K562 (cell line): ENCODE measurements at regions not wholly inside any gene's neighbourhood (a gene's known extent, or its start where the extent isn't known, plus 50 kb on each side); places are given as distances from the start of the nearest gene placed in this dataset.

ENCODE experiments used
- ATAC-seq: fragments of 200-7000 bp; cut with Tn5 transposase; 3 replicates; pipeline ENCODE4 v1.9.1; 2020; ENCODE audit warnings: moderate library complexity
- BruUV-seq: library from RNA; stranded (reverse); fragments of 400-500 nt; replicated peaks from 2 replicates; lab custom pipeline; 2021; lab: Mats Ljungman, UMichigan
- CTCF ChIA-PET: fragments of 300-600 bp; formaldehyde crosslinking; extraction: SDS; loops from one replicate; lab custom pipeline; 2021; ENCODE audit warnings: low intra/inter-chr PET ratio; lab: Yijun Ruan, JAX
- POLR2A ChIA-PET: fragments of 300-600, 350-650 bp; sonication (Branson Sonifier 250); formaldehyde crosslinking; extraction: SDS; loops from one replicate; lab custom pipeline; 2021; ENCODE audit warnings: antibody characterized with exemption, inconsistent platforms; lab: Yijun Ruan, JAX
- DNase-seq, 4 experiments: peaks; one replicate each; pipeline versions ENCODE4 v3.0.0 to v3.0.0-alpha.2; 2011 to 2018; ENCODE audit warnings: low spot score in 3 of 4, mixed read lengths in 3 of 4; ENCODE audit errors: extremely low read depth in 1 of 4
- FAIRE-seq: peaks from 2 replicates; lab custom pipeline; 2011; peaks lifted over from hg19 to GRCh38; lab: Jason Lieb, UNC
- H2AFZ ChIP-seq: 2 replicates; pipeline ENCODE4 v1.6.0; 2011; ENCODE audit warnings: low read depth, low read length, control low read depth, inconsistent platforms
- H3K27ac ChIP-seq: fragments of 200-600 bp; 3 replicates; pipeline ENCODE4 v1.8.0; 2011; ENCODE audit warnings: low read depth, mild to moderate bottlenecking, control low read depth, inconsistent platforms, low read length, moderate library complexity, mixed read lengths; ENCODE audit errors: extremely low read depth
- H3K27me3 ChIP-seq, 2 experiments: fragments of 300-600 bp in 1 of 2; 2 replicates in 1 of 2; 3 replicates in 1 of 2; pipeline versions ENCODE4 v1.6.0 to v1.8.0; 2011; ENCODE audit warnings: inconsistent platforms in 2 of 2, low read length in 2 of 2, mild to moderate bottlenecking in 1 of 2, mixed read lengths in 1 of 2, moderate library complexity in 1 of 2; ENCODE audit not compliant: control insufficient read depth in 2 of 2, insufficient read depth in 2 of 2
- H3K36me3 ChIP-seq: fragments of 300-600 bp; 3 replicates; pipeline ENCODE4 v1.8.0; 2011; ENCODE audit warnings: mild to moderate bottlenecking, low read length, inconsistent platforms; ENCODE audit not compliant: control insufficient read depth, insufficient read depth
- H3K4me1 ChIP-seq, 2 experiments: fragments of 200-600 bp in 1 of 2; replicated peaks in 1 of 2; 2 replicates in 1 of 2; 3 replicates in 1 of 2; pipeline versions ENCODE4 v1.5.1 to v1.8.0; 2011; ENCODE audit warnings: inconsistent platforms in 2 of 2, low read length in 2 of 2, mild to moderate bottlenecking in 1 of 2, mixed read lengths in 1 of 2, moderate library complexity in 1 of 2; ENCODE audit not compliant: control insufficient read depth in 2 of 2, insufficient read depth in 2 of 2
- H3K4me2 ChIP-seq: 2 replicates; pipeline ENCODE4 v1.6.1; 2011; ENCODE audit warnings: low read length, control low read depth, inconsistent platforms, mixed read lengths; ENCODE audit not compliant: insufficient read depth
- H3K4me3 ChIP-seq: fragments of 200-600 bp; sonication (generic), shearing (Covaris generic); 2 replicates; pipeline ENCODE4 v1.5.1; 2016; ENCODE audit warnings: control low read depth, inconsistent platforms
- H3K79me2 ChIP-seq: fragments of 200-600 bp; 3 replicates; pipeline ENCODE4 v1.8.0; 2011; ENCODE audit warnings: low read length, inconsistent platforms; ENCODE audit not compliant: control insufficient read depth, insufficient read depth
- H3K9ac ChIP-seq, 2 experiments: 2 replicates each; pipeline versions ENCODE4 v1.6.0 to v1.6.1; 2011; ENCODE audit warnings: low read depth in 2 of 2, low read length in 2 of 2, control low read depth in 1 of 2, inconsistent platforms in 1 of 2, mild to moderate bottlenecking in 1 of 2, mixed read lengths in 1 of 2; ENCODE audit not compliant: insufficient read depth in 1 of 2
- H3K9me1 ChIP-seq: one replicate; pipeline ENCODE4 v1.6.0; 2011; ENCODE audit warnings: inconsistent platforms, mild to moderate bottlenecking, low read length, moderate library complexity; ENCODE audit not compliant: control insufficient read depth, insufficient read depth
- H3K9me3 ChIP-seq: replicated peaks from 2 replicates; pipeline ENCODE4 v1.5.1; 2011; ENCODE audit warnings: low read depth, low read length, inconsistent platforms; ENCODE audit not compliant: control insufficient read depth, insufficient read depth
- H4K20me1 ChIP-seq: replicated peaks from 2 replicates; pipeline ENCODE4 v1.6.1; 2011; ENCODE audit warnings: low read length, inconsistent platforms, mixed read lengths; ENCODE audit not compliant: control insufficient read depth, insufficient read depth
- BRD4 ChIP-seq: fragments of 200-600 bp; sonication (generic); IDR thresholded peaks from 2 replicates; pipeline ENCODE4 v1.6.1; 2017; ENCODE audit warnings: inconsistent platforms
- POLR2B ChIP-seq: fragments of 450-650 bp; IDR thresholded peaks from 2 replicates; pipeline ENCODE4 v1.6.1; 2018; ENCODE audit warnings: low read depth; ENCODE audit not compliant: partially characterized antibody
- RFX5 ChIP-seq: IDR thresholded peaks from 2 replicates; pipeline ENCODE4 v1.6.1; 2011; ENCODE audit warnings: low read depth, mild to moderate bottlenecking, improper control_type of control experiment, low read length
- STAT6 ChIP-seq: sonication (generic); formaldehyde crosslinking; IDR thresholded peaks from 2 replicates; pipeline ENCODE4 v1.8.1; 2023; ENCODE audit warnings: mild to moderate bottlenecking, missing genetic modification reagents
- TAL1 ChIP-seq: fragments of 450-650 bp; IDR thresholded peaks from 2 replicates; pipeline ENCODE4 v1.6.1; 2016; ENCODE audit warnings: mild to moderate bottlenecking
- WHSC1 ChIP-seq: IDR thresholded peaks from one replicate; pipeline ENCODE4 v1.6.1; 2012; ENCODE audit warnings: low read length, control low read depth, inconsistent platforms
- ZFPM2 ChIP-seq: fragments of 250-450 bp; sonication (Bioruptor Pico); IDR thresholded peaks from 2 replicates; pipeline ENCODE4 v1.5.1; 2022; ENCODE audit warnings: mild to moderate bottlenecking
- ZFX ChIP-seq: sonication (generic); formaldehyde crosslinking; IDR thresholded peaks from 2 replicates; pipeline ENCODE4 v1.8.0; 2022; ENCODE audit warnings: mild to moderate bottlenecking, missing genetic modification reagents, moderate library complexity
- WGBS: fragments of 100-300 bp; shearing (Covaris generic); methylation state at CpG from one replicate; pipeline ENCODE4 v1.1.6; 2016; ENCODE audit warnings: low coverage, mixed read lengths; ENCODE audit not compliant: insufficient coverage; ENCODE audit errors: missing lambda C conversion rate; 5-methylcytosine and 5-hydroxymethylcytosine counted together
- in situ Hi-C: fragments of 300-500 bp; cut with MboI; formaldehyde crosslinking; loops from 4 replicates; pipeline ENCODE4 v1.15.0; 2018; ENCODE audit warnings: inconsistent platforms, mixed read lengths
- intact Hi-C: fragments of 100-400 bp; cut with micrococcal nuclease; formaldehyde crosslinking; loops from 2 replicates; pipeline ENCODE4 v1.14.2; 2022
- TF ChIP-seq, protein P1 (sequence below), 2 experiments: fragments of 450-650 bp; IDR thresholded peaks; 2 replicates each; pipeline ENCODE4 v1.6.1; 2016; ENCODE audit warnings: mild to moderate bottlenecking in 2 of 2, borderline replicate concordance in 1 of 2, low read depth in 1 of 2, moderate library complexity in 1 of 2

GRCh38 chr14:61183196-61183885, 97.8 kb downstream of the TMEM30B start:
- Histone ChIP-seq H4K20me1 (no peaks in the 10 kb centered on the region; the same call in 1 of the 2 replicates), H3K9me3 (no peaks in the 10 kb centered on the region), H2AFZ (no peak overlapping the region), H3K27me3 (peaks cover 10 to 12% of the 10 kb centered on the region in 2 experiments; a peak in 4 of 5 replicates), H3K9me1 (no peaks in the 10 kb centered on the region), H3K27ac (no peak overlapping the region), H3K36me3 (no peaks in the 10 kb centered on the region), H3K4me3 (no peak overlapping the region), H3K4me2 (no peak overlapping the region), H3K4me1 (peaks cover 0 to 3% of the 10 kb centered on the region in 2 experiments; a peak in 2 of 5 replicates), H3K9ac (no peak overlapping the region), H3K79me2 (no peaks in the 10 kb centered on the region)
- no TSS peak for BruUV-seq
- WGBS: 0% methylated on average over 6 of the region's 6 CpGs
- POLR2A ChIA-PET: no interaction called here
- in situ Hi-C loops: no loop called here
- ATAC-seq: no peak
- intact Hi-C loops: loop anchor here (10.0 kb wide), 1 partner anchor 149 kb away; no protein-coding TSS in a partner anchor
- TF ChIP-seq BRD4 (no peak), ZFX (CRISPR knock-in tag) (no peak), STAT6 (no peak), POLR2B (no peak), TAL1 (no peak), ZFPM2 (CRISPR knock-in tag) (no peak), RFX5 (no peak), WHSC1 (no peak)
- TF ChIP-seq, protein P1, sequence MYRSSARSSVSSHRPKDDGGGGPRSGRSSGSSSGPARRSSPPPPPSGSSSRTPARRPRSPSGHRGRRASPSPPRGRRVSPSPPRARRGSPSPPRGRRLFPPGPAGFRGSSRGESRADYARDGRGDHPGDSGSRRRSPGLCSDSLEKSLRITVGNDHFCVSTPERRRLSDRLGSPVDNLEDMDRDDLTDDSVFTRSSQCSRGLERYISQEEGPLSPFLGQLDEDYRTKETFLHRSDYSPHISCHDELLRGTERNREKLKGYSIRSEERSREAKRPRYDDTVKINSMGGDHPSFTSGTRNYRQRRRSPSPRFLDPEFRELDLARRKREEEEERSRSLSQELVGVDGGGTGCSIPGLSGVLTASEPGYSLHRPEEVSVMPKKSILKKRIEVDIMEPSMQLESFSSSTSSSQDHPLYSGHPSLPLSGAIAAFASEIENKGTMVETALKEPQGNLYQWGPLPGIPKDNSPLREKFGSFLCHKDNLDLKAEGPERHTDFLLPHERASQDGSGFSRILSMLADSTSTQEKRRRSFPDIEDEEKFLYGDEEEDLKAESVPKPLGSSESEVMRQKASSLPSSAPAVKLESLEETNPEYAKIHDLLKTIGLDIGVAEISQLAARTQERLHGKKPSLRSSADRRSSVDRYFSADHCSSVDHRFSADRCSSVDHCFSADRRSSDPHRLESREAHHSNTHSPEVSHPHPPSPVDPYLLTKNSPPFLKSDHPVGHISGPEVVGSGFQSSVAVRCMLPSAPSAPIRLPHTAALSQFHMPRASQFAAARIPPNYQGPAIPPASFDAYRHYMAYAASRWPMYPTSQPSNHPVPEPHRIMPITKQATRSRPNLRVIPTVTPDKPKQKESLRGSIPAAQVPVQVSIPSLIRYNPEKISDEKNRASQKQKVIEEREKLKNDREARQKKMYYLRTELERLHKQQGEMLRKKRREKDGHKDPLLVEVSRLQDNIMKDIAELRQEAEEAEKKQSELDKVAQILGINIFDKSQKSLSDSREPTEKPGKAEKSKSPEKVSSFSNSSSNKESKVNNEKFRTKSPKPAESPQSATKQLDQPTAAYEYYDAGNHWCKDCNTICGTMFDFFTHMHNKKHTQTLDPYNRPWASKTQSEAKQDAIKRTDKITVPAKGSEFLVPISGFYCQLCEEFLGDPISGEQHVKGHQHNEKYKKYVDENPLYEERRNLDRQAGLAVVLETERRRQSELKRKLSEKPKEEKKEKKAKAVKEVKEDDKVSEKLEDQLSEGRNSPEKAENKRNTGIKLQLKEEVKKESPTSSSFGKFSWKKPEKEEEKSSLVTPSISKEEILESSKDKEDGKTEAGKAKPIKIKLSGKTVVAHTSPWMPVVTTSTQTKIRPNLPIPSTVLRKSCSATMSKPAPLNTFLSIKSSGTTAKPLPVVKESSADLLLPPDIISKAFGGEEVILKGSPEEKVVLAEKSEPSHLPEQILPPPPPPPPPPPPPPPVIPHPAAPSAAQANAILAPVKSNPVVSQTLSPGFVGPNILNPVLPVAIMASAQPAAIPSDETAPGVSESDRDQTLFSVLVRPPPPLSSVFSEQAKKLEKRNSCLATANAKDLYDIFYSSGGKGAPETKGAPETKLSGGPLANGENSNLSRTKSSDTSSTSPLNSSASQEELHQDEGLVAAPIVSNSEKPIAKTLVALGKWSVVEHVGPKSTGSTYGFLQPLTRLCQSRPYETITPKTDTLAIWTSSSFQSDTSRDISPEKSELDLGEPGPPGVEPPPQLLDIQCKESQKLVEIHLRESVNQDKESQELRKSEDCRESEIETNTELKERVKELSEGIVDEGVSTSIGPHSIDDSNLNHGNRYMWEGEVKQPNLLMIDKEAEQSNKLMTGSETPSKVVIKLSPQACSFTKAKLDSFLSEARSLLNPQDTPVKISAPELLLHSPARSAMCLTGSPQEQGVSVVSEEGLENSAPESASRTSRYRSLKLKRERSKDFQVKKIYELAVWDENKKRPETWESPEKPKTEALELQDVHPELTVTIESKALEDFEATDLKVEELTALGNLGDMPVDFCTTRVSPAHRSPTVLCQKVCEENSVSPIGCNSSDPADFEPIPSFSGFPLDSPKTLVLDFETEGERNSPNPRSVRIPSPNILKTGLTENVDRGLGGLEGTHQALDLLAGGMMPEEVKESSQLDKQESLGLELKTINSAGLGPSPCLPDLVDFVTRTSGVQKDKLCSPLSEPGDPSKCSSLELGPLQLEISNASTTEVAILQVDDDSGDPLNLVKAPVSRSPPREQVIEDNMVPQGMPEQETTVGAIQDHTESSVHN (IDR thresholded peaks at IDR 0.05; ENCODE audit: borderline replicate concordance in 1 of 2, low read depth in 1 of 2): no peak
- CTCF ChIA-PET: no interaction called here
- no peak for DNase-seq
- FAIRE-seq: no peak
